GM12878 (cell line): ENCODE measurements at regions not wholly inside any gene's neighbourhood (a gene's known extent, or its start where the extent isn't known, plus 50 kb on each side); places are given as distances from the start of the nearest gene placed in this dataset.

Experiments used
- ATAC-seq: fragments of 200-7000 bp; cut with Tn5 transposase; 3 replicates; pipeline ENCODE4 v1.9.1; 2020; ENCODE audit warnings: mild to moderate bottlenecking, moderate library complexity
- BruUV-seq: library from RNA; stranded (reverse); fragments of 400-500 nt; replicated peaks from 2 replicates; lab custom pipeline; 2021; lab: Mats Ljungman, UMichigan
- CTCF ChIA-PET: fragments of 300-600 bp; sonication (Branson Sonifier 250); formaldehyde crosslinking; extraction: SDS; loops from one replicate; lab custom pipeline; 2021; ENCODE audit warnings: inconsistent platforms; lab: Yijun Ruan, JAX
- POLR2A ChIA-PET: fragments of 350-600 bp; formaldehyde crosslinking; extraction: SDS; loops from one replicate; lab custom pipeline; 2021; ENCODE audit warnings: inconsistent platforms; lab: Charles Lee
- RAD21 ChIA-PET: fragments of 300-600 bp; sonication (Branson Sonifier 250); formaldehyde crosslinking; loops from one replicate; lab custom pipeline; 2023; ENCODE audit warnings: antibody characterized with exemption; ENCODE audit not compliant: unreplicated experiment; lab: Charles Lee
- SMC1A ChIA-PET: fragments of 300-600 bp; sonication (Branson Sonifier 250); formaldehyde crosslinking; loops from one replicate; lab custom pipeline; 2023; ENCODE audit not compliant: unreplicated experiment, uncharacterized antibody; lab: Charles Lee
- DNase-seq: peaks from one replicate; pipeline ENCODE4 v3.0.0-alpha.2; 2011; ENCODE audit warnings: low read depth, low spot score
- FAIRE-seq: peaks from 3 replicates; lab custom pipeline; 2011; peaks lifted over from hg19 to GRCh38; lab: Jason Lieb, UNC
- H2AFZ ChIP-seq: 2 replicates; pipeline ENCODE4 v1.6.0; 2011; ENCODE audit warnings: low read depth, low read length, control low read depth; ENCODE audit not compliant: control insufficient read depth
- H3K27ac ChIP-seq: 2 replicates; pipeline ENCODE4 v1.5.1; 2011; ENCODE audit warnings: control low read depth; ENCODE audit not compliant: control insufficient read depth, insufficient read depth
- H3K27me3 ChIP-seq, 2 experiments: replicated peaks in 1 of 2; 2 replicates each; pipeline versions ENCODE4 v1.6.0 to v1.6.1; 2011; ENCODE audit warnings: low read length in 1 of 2; ENCODE audit not compliant: control insufficient read depth in 2 of 2, insufficient read depth in 2 of 2
- H3K36me3 ChIP-seq, 2 experiments: 2 replicates each; pipeline ENCODE4 v1.5.1; 2011; ENCODE audit warnings: low read length in 1 of 2; ENCODE audit not compliant: control insufficient read depth in 2 of 2, insufficient read depth in 2 of 2
- H3K4me1 ChIP-seq: 2 replicates; pipeline ENCODE4 v1.6.1; 2011; ENCODE audit warnings: mild to moderate bottlenecking, low read length, moderate library complexity, mixed read lengths; ENCODE audit not compliant: control insufficient read depth, insufficient read depth
- H3K4me2 ChIP-seq: 2 replicates; pipeline ENCODE4 v1.6.0; 2011; ENCODE audit warnings: control low read depth; ENCODE audit not compliant: control insufficient read depth, insufficient read depth
- H3K4me3 ChIP-seq: fragments of 200-600 bp; sonication (generic); 2 replicates; pipeline ENCODE4 v1.5.1; 2016
- H3K79me2 ChIP-seq: 2 replicates; pipeline ENCODE4 v1.6.0; 2011; ENCODE audit warnings: low read length; ENCODE audit not compliant: control insufficient read depth, insufficient read depth
- H3K9ac ChIP-seq: 2 replicates; pipeline ENCODE4 v1.8.0; 2011; ENCODE audit warnings: low read length, control low read depth, mixed read lengths; ENCODE audit not compliant: control insufficient read depth, insufficient read depth
- H3K9me3 ChIP-seq: replicated peaks from 3 replicates; pipeline ENCODE4 v1.5.1; 2011; ENCODE audit warnings: mild to moderate bottlenecking, low read length; ENCODE audit not compliant: control insufficient read depth, insufficient read depth
- H4K20me1 ChIP-seq: 2 replicates; pipeline ENCODE4 v1.6.0; 2011; ENCODE audit not compliant: control insufficient read depth, insufficient read depth
- BRCA1 ChIP-seq: IDR thresholded peaks from 2 replicates; pipeline ENCODE4 v1.6.1; 2011; ENCODE audit warnings: low read depth, low read length, improper control_type of control experiment
- CHD2 ChIP-seq: IDR thresholded peaks from 2 replicates; pipeline ENCODE4 v1.6.1; 2011; ENCODE audit warnings: low read depth, low read length, improper control_type of control experiment, borderline replicate concordance
- CREB1 ChIP-seq: IDR thresholded peaks from 2 replicates; pipeline ENCODE4 v1.6.1; 2012; ENCODE audit warnings: low read depth, mild to moderate bottlenecking, inconsistent platforms
- EP300 ChIP-seq, 2 experiments: fragments of 150-350 bp in 1 of 2; IDR thresholded peaks; 2 replicates each; pipeline ENCODE4 v1.6.1; 2011 to 2012; ENCODE audit warnings: low read depth in 2 of 2, low read length in 2 of 2, borderline replicate concordance in 1 of 2, improper control_type of control experiment in 1 of 2, inconsistent platforms in 1 of 2; ENCODE audit not compliant: control insufficient read depth in 1 of 2
- HDAC2 ChIP-seq: fragments of 200-600 bp; sonication (generic); IDR thresholded peaks from 2 replicates; pipeline ENCODE4 v1.6.1; 2017
- MEF2B ChIP-seq: fragments of 450-650 bp; IDR thresholded peaks from 2 replicates; pipeline ENCODE4 v1.6.1; 2018; ENCODE audit warnings: mild to moderate bottlenecking, moderate library complexity; ENCODE audit not compliant: partially characterized antibody, poor library complexity, severe bottlenecking
- ZBTB4 ChIP-seq: fragments of 450-650 bp; formaldehyde crosslinking; IDR thresholded peaks from 2 replicates; pipeline ENCODE4 v1.4.0; 2022; ENCODE audit warnings: mild to moderate bottlenecking, moderate library complexity
- WGBS: methylation state at CpG from one replicate; pipeline ENCODE4 v1.1.6; 2016; ENCODE audit warnings: low lambda C conversion rate; ENCODE audit not compliant: insufficient replicate concordance, insufficient coverage; ENCODE audit errors: missing lambda C conversion rate; 5-methylcytosine and 5-hydroxymethylcytosine counted together
- in situ Hi-C: fragments of 300-500 bp; cut with MboI; formaldehyde crosslinking; loops from 9 replicates; pipeline ENCODE4 v1.14.3; 2018; ENCODE audit warnings: mixed read lengths
- intact Hi-C: fragments of 100-400 bp; cut with micrococcal nuclease; formaldehyde crosslinking; loops from one replicate; pipeline ENCODE4 v1.14.2; 2022; ENCODE audit not compliant: unreplicated experiment

GRCh38 chr10:60660625-60661024 is 117.7 kb upstream of the CDK1 start (continued):
- no peak for TF ChIP-seq MEF2B
- no peak for TF ChIP-seq EP300 (IDR thresholded peaks at IDR 0.05; ENCODE audit: borderline replicate concordance in 1 of 2, control insufficient read depth in 1 of 2, low read depth in 2 of 2, low read length in 2 of 2)
- no peak for TF ChIP-seq HDAC2

GRCh38 chr10:60654813-60655464 is 123.3 kb upstream of the CDK1 start:
- no TSS peak for BruUV-seq
- ChIA-PET POLR2A (no interaction called here), SMC1A (interaction anchor here (0.7 to 1.1 kb wide), 3 partner anchors 9 to 434 kb away, joined by 3 to 4 read pairs (median 3); no protein-coding TSS in a partner anchor), CTCF (interaction anchor here (0.7 to 1.2 kb wide), 4 partner anchors 9 to 110 kb away, joined by 3 to 4 read pairs (median 3); no protein-coding TSS in a partner anchor), RAD21 (no interaction called here)
- Histone ChIP-seq H3K4me2 (no peak overlapping the region), H3K9me3 (no peaks in the 10 kb centered on the region), H3K27me3 (no peaks in the 10 kb centered on the region; a peak in 1 of 4 replicates), H3K79me2 (no peaks in the 10 kb centered on the region), H4K20me1 (no peaks in the 10 kb centered on the region), H2AFZ (no peak overlapping the region), H3K27ac (no peak overlapping the region), H3K36me3 (no peaks in the 10 kb centered on the region), H3K4me1 (no peaks in the 10 kb centered on the region), H3K9ac (no peak overlapping the region), H3K4me3 (no peak overlapping the region)
- WGBS = 31% methylated on average over 4 of the region's 4 CpGs
- in situ Hi-C loops (no loop called here), intact Hi-C loops (loop anchor here (5.0 kb wide), 1 partner anchor 112 kb away; no protein-coding TSS in a partner anchor)
- DNase-seq = no peak
- TF ChIP-seq CHD2 (no peak), CREB1 (no peak), ZBTB4 (CRISPR knock-in tag) (no peak), BRCA1 (no peak)
- no peak for ATAC-seq
- FAIRE-seq = no peak
